ENCODE measurements at regions not wholly inside any gene's neighbourhood (a gene's known extent, or its start where the extent isn't known, plus 50 kb on each side); places are given as distances from the start of the nearest gene placed in this dataset.

GRCh38 chr7:25959168-25959734 lies 192.7 kb upstream of the NFE2L3 start:
- Histone ChIP-seq H3K36me3 (ENCODE audit: control insufficient read depth in 1 of 2, insufficient read depth in 2 of 2, low read length in 2 of 2) (no peaks in the 10 kb centered on the region), H3K4me3 (replicated peaks in 1 of 2; ENCODE audit: low read depth in 1 of 2, low read length in 2 of 2) (no peak overlapping the region), H3K4me2 (ENCODE audit: low read length) (no peak overlapping the region), H3K27me3 (ENCODE audit: insufficient read depth, low read length) (peaks cover 3% of the 10 kb centered on the region; the same call in 1 of the 2 replicates), H3K4me1 (ENCODE audit: control insufficient read depth in 1 of 2, insufficient read depth in 2 of 2, low read length in 2 of 2) (no peaks in the 10 kb centered on the region), H3K9me3 (ENCODE audit: control insufficient read depth in 1 of 2, insufficient read depth in 1 of 2, low read depth in 1 of 2, low read length in 2 of 2) (no peaks in the 10 kb centered on the region), H3K9me2 (ENCODE audit: insufficient read depth) (no peaks in the 10 kb centered on the region), H2AFZ (ENCODE audit: low read depth, low read length, poor library complexity, severe bottlenecking) (no peak overlapping the region), H3K79me2 (ENCODE audit: insufficient read depth, low read length) (no peaks in the 10 kb centered on the region), H4K20me1 (ENCODE audit: insufficient read depth) (no peaks in the 10 kb centered on the region), H3K9ac (ENCODE audit: low read length) (no peak overlapping the region), H3K27ac (ENCODE audit: low read depth, low read length) (no peak overlapping the region)
- ChIA-PET RAD21 (ENCODE audit: low non-redundant PET in 1 of 2, low total read pairs in 2 of 2, uncharacterized antibody in 2 of 2, unreplicated experiment in 2 of 2) (no interaction called here), POLR2A (no interaction called here), CTCF (no interaction called here)
- DNase-seq (ENCODE audit: low read depth, low spot score), result no peak
- TF ChIP-seq ZFX (IDR thresholded peaks at IDR 0.05) (no peak), POLR2A (IDR thresholded peaks at IDR 0.05; ENCODE audit: borderline replicate concordance, extremely low read depth, insufficient read depth, insufficient read length) (no peak), RAD21 (IDR thresholded peaks at IDR 0.05; ENCODE audit: low read depth) (no peak), JUND (IDR thresholded peaks at IDR 0.05) (no peak), FOSL1 (IDR thresholded peaks at IDR 0.05; ENCODE audit: low read depth) (no peak), ZBTB33 (IDR thresholded peaks at IDR 0.05; ENCODE audit: extremely low read depth, insufficient replicate concordance, low read length) (no peak), ELF1 (IDR thresholded peaks at IDR 0.05; ENCODE audit: borderline replicate concordance, low read depth) (no peak), CBX3 (IDR thresholded peaks at IDR 0.05; ENCODE audit: low read depth) (no peak), POLR2AphosphoS5 (IDR thresholded peaks at IDR 0.05; ENCODE audit: low read depth, low read length) (no peak), ZNF274 (IDR thresholded peaks at IDR 0.05; ENCODE audit: low read depth, low read length) (no peak), YY1 (IDR thresholded peaks at IDR 0.05; ENCODE audit: extremely low read depth, insufficient replicate concordance, low read depth, low read length) (no peak), CTCF (IDR thresholded peaks at IDR 0.05 in 2 of 3, conservative IDR thresholded peaks at IDR 0.05 in 1 of 3; ENCODE audit: borderline replicate concordance in 1 of 3, insufficient read depth in 1 of 3, low read depth in 2 of 3, low read length in 2 of 3) (no peak), EZH2phosphoT487 (IDR thresholded peaks at IDR 0.05; ENCODE audit: borderline replicate concordance) (no peak), EGR1 (IDR thresholded peaks at IDR 0.05; ENCODE audit: low read depth) (no peak), SP1 (IDR thresholded peaks at IDR 0.05; ENCODE audit: low read depth) (no peak), EZH2 (IDR thresholded peaks at IDR 0.05) (no peak)
- TF ChIP-seq, protein P1, sequence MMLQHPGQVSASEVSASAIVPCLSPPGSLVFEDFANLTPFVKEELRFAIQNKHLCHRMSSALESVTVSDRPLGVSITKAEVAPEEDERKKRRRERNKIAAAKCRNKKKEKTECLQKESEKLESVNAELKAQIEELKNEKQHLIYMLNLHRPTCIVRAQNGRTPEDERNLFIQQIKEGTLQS (IDR thresholded peaks at IDR 0.05), result no peak
- TF ChIP-seq, protein P2, sequence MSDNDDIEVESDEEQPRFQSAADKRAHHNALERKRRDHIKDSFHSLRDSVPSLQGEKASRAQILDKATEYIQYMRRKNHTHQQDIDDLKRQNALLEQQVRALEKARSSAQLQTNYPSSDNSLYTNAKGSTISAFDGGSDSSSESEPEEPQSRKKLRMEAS (IDR thresholded peaks at IDR 0.05), result no peak
- no TSS peak for BruUV-seq (replicated peaks)
- intact Hi-C loops (cut with micrococcal nuclease), result no loop called here
- no peak for ATAC-seq

All from HCT116 (cell line).